ENCODE measurements at regions not wholly inside any gene's neighbourhood (a gene's known extent, or its start where the extent isn't known, plus 50 kb on each side); places are given as distances from the start of the nearest gene placed in this dataset.

DNA sequence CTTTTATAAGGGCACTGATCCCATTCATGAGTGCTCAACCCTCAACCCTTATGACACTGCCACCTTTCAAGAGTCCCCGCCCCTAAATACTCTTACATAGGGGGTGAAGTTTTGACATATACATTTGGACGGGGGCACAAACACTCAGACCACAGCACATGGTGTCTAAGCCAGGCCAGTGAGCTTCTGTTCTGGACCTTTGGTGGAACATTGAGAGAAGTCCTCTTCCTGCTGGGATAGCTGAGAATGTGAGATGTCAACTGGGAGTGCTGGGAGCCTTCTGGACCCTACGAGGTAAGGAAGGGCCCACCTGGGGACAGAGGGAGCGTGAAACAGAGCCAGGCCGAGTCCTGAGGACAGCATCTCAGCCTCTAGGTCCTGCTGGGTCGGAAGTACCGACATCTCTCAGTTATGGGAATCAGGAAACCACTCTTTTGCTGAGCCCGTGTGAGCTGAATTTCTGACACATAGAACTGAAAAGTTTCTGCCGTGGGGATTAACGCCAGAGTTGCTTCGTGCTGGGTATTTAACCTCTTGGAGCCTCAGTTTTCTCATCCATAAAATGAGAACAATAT, 114.9 kb downstream of the PDCL3 start:
- CTCF ChIA-PET: no interaction called here
- TF ChIP-seq LEF1 (IDR thresholded peaks at IDR 0.05; ENCODE audit: borderline replicate concordance) (no peak), HDGF (IDR thresholded peaks at IDR 0.05; ENCODE audit: borderline replicate concordance) (no peak), ZNF384 (IDR thresholded peaks at IDR 0.05) (no peak), ARNT (IDR thresholded peaks at IDR 0.05) (no peak), FOXK2 (IDR thresholded peaks at IDR 0.05) (no peak), BHLHE40 (IDR thresholded peaks at IDR 0.05; ENCODE audit: borderline replicate concordance) (no peak), FOXM1 (IDR thresholded peaks at IDR 0.05; ENCODE audit: borderline replicate concordance) (no peak), SUZ12 (IDR thresholded peaks at IDR 0.05) (no peak), L3MBTL2 (conservative IDR thresholded peaks at IDR 0.05) (no peak), CTBP1 (IDR thresholded peaks at IDR 0.05; ENCODE audit: borderline replicate concordance) (no peak), SP1 (IDR thresholded peaks at IDR 0.05) (no peak), ELF4 (IDR thresholded peaks at IDR 0.05) (no peak), NFRKB (IDR thresholded peaks at IDR 0.05) (no peak), TARDBP (IDR thresholded peaks at IDR 0.05) (no peak), FOXA1 (IDR thresholded peaks at IDR 0.05) (no peak)
- TF ChIP-seq, protein P1, sequence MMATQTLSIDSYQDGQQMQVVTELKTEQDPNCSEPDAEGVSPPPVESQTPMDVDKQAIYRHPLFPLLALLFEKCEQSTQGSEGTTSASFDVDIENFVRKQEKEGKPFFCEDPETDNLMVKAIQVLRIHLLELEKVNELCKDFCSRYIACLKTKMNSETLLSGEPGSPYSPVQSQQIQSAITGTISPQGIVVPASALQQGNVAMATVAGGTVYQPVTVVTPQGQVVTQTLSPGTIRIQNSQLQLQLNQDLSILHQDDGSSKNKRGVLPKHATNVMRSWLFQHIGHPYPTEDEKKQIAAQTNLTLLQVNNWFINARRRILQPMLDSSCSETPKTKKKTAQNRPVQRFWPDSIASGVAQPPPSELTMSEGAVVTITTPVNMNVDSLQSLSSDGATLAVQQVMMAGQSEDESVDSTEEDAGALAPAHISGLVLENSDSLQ (IDR thresholded peaks at IDR 0.05): no peak
- DNase-seq (ENCODE audit: extremely low spot score): no peak
- POLR2A ChIA-PET: no interaction called here

DNA sequence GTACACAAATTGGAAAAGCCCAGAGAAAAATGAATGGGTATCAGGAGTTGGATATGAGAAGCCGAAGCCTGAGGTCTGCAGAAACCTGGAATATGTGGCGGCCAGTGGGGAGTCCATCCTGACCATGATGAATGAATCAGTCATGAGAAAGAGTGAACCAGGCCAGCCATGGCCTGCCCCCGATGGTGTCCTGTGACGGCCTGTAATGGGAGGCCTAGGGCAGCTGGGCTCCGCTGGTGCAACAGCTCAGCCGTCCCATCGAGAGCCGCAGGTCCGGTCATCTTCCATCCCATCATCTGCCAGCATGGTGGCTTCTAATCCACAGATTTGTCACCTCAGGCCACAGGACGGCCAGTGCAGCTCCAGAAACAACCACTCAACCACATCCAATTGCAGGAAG, 116.4 kb downstream of the PDCL3 start:
- ChIA-PET CTCF (no interaction called here), POLR2A (no interaction called here)
- TF ChIP-seq SUZ12 (IDR thresholded peaks at IDR 0.05) (no peak), ZNF384 (IDR thresholded peaks at IDR 0.05) (no peak), CTBP1 (IDR thresholded peaks at IDR 0.05; ENCODE audit: borderline replicate concordance) (no peak), ARNT (IDR thresholded peaks at IDR 0.05) (no peak), L3MBTL2 (conservative IDR thresholded peaks at IDR 0.05) (no peak), LEF1 (IDR thresholded peaks at IDR 0.05; ENCODE audit: borderline replicate concordance) (no peak)
- no peak for DNase-seq (ENCODE audit: extremely low spot score)

DNA sequence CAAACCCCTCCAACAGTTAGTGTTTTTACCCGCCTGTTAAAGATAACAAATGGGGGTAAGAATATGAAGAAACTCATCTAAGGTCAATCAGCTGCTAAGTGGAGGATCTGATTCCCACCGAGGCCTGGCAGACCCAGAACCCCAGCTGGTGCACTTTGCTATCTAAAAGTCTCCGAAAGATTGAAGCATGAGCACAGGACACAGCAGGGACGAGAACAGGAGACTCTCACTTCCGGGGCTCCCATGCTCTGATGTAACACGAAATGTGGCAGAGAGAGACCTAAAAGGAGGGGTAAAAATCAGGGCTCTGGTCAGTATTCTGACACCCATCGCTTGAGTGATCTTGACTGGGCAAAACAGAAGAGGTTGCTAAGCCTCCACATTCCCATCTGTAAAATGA, 119.7 kb downstream of the PDCL3 start:
- DNase-seq (ENCODE audit: extremely low spot score): no peak
- POLR2A ChIA-PET: no interaction called here
- CTCF ChIA-PET: no interaction called here
- TF ChIP-seq, protein P1 (IDR thresholded peaks at IDR 0.05): no peak
- TF ChIP-seq SP1 (IDR thresholded peaks at IDR 0.05): no peak
- no peak for TF ChIP-seq FOXA1 (IDR thresholded peaks at IDR 0.05)
- no peak for TF ChIP-seq ELF4 (IDR thresholded peaks at IDR 0.05)
- no peak for TF ChIP-seq BHLHE40 (IDR thresholded peaks at IDR 0.05; ENCODE audit: borderline replicate concordance)
- TF ChIP-seq LEF1 (IDR thresholded peaks at IDR 0.05; ENCODE audit: borderline replicate concordance): no peak
- no peak for TF ChIP-seq CTBP1 (IDR thresholded peaks at IDR 0.05; ENCODE audit: borderline replicate concordance)
- TF ChIP-seq L3MBTL2 (conservative IDR thresholded peaks at IDR 0.05): no peak
- TF ChIP-seq ARNT (IDR thresholded peaks at IDR 0.05): no peak
- TF ChIP-seq ZNF384 (IDR thresholded peaks at IDR 0.05): no peak
- TF ChIP-seq FOXM1 (IDR thresholded peaks at IDR 0.05; ENCODE audit: borderline replicate concordance): no peak
- no peak for TF ChIP-seq TARDBP (IDR thresholded peaks at IDR 0.05)
- TF ChIP-seq FOXK2 (IDR thresholded peaks at IDR 0.05): no peak

DNA sequence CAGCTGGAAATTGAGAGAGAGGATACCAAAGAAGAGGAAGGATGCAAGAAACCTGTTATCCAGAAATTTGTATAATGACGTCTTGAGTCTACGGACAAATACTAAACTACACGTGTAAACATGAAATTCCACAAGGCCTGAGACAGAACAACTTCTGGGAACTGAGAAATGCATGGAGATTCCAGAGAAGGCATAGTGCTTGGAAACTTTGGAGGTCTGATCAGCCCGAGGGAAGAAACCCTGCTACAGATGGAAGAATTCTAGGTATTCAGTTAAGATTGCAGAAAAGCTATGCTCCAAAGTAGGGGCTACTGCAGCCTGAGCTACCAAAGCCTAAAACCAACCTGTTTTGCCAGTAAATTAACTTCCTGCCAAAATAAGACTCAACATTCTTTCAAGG, 120.4 kb downstream of the PDCL3 start:
- no peak for DNase-seq (ENCODE audit: extremely low spot score)
- POLR2A ChIA-PET: no interaction called here
- TF ChIP-seq FOXA1 (IDR thresholded peaks at IDR 0.05): no peak
- TF ChIP-seq CTBP1 (IDR thresholded peaks at IDR 0.05; ENCODE audit: borderline replicate concordance): no peak
- no peak for TF ChIP-seq TARDBP (IDR thresholded peaks at IDR 0.05)
- CTCF ChIA-PET: no interaction called here

DNA sequence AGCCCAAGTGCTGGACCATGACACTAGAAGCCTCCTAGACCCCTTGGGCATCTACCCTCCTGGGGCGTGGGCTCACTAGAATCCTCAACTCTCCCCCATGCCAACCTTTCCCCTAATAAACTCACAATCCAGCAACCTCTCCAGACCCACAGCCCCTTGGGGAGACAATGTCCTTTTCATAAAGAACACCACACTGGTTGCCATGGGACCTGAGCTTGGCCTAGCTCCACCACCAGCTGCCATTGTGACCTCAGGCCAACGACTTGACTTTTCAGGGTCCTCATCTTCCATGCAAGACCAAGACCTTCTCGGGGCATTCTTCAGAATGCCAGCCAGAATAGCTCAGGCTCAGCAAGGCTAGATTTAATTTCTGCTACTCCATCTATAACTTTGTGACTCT, 128.1 kb upstream of the NPAS2 start:
- TF ChIP-seq, protein P1 (IDR thresholded peaks at IDR 0.05): no peak
- TF ChIP-seq FOXA1 (IDR thresholded peaks at IDR 0.05): no peak
- TF ChIP-seq TARDBP (IDR thresholded peaks at IDR 0.05): no peak
- no peak for TF ChIP-seq BHLHE40 (IDR thresholded peaks at IDR 0.05; ENCODE audit: borderline replicate concordance)
- no peak for TF ChIP-seq NFRKB (IDR thresholded peaks at IDR 0.05)
- TF ChIP-seq FOXK2 (IDR thresholded peaks at IDR 0.05): no peak
- no peak for TF ChIP-seq LEF1 (IDR thresholded peaks at IDR 0.05; ENCODE audit: borderline replicate concordance)
- TF ChIP-seq ELF4 (IDR thresholded peaks at IDR 0.05): no peak
- no peak for TF ChIP-seq ZNF384 (IDR thresholded peaks at IDR 0.05)
- no peak for TF ChIP-seq SUZ12 (IDR thresholded peaks at IDR 0.05)
- TF ChIP-seq L3MBTL2 (conservative IDR thresholded peaks at IDR 0.05): no peak
- no peak for TF ChIP-seq FOXM1 (IDR thresholded peaks at IDR 0.05; ENCODE audit: borderline replicate concordance)
- TF ChIP-seq HDGF (IDR thresholded peaks at IDR 0.05; ENCODE audit: borderline replicate concordance): no peak
- TF ChIP-seq SP1 (IDR thresholded peaks at IDR 0.05): no peak
- DNase-seq (ENCODE audit: extremely low spot score): no peak
- CTCF ChIA-PET: interaction anchor here (0.6 kb wide), 1 partner anchor 40 kb away, joined by 3 read pairs; no protein-coding TSS in a partner anchor
- POLR2A ChIA-PET: no interaction called here

DNA sequence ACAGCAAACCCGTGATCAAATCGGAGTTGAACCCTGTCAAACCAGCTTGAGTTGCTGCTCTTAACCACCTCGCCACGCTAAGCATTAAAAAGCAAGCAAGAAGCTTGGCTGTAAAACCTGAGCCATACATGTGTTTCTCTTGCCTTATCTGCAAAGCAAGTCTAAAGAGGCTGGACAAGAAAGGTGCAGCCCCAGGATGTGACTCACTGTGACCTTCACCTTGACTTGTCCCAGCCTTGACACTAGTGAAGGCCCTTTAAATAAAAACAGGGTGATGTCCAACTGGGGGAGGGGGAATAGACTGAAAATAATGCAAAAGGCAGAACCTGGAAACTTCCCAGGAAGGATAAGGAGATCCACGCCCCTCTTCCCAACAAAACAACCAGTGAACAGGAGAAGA, 127.6 kb upstream of the NPAS2 start:
- POLR2A ChIA-PET: no interaction called here
- CTCF ChIA-PET: interaction anchor here (0.6 kb wide), 1 partner anchor 40 kb away, joined by 3 read pairs; no protein-coding TSS in a partner anchor
- DNase-seq (ENCODE audit: extremely low spot score): no peak
- TF ChIP-seq FOXM1 (IDR thresholded peaks at IDR 0.05; ENCODE audit: borderline replicate concordance) (no peak), LEF1 (IDR thresholded peaks at IDR 0.05; ENCODE audit: borderline replicate concordance) (no peak), BHLHE40 (IDR thresholded peaks at IDR 0.05; ENCODE audit: borderline replicate concordance) (no peak), CTBP1 (IDR thresholded peaks at IDR 0.05; ENCODE audit: borderline replicate concordance) (no peak), NFRKB (IDR thresholded peaks at IDR 0.05) (no peak), HDGF (IDR thresholded peaks at IDR 0.05; ENCODE audit: borderline replicate concordance) (no peak), ARNT (IDR thresholded peaks at IDR 0.05) (no peak), FOXA1 (IDR thresholded peaks at IDR 0.05) (no peak), ZNF384 (IDR thresholded peaks at IDR 0.05) (no peak), SP1 (IDR thresholded peaks at IDR 0.05) (no peak), FOXK2 (IDR thresholded peaks at IDR 0.05) (no peak), L3MBTL2 (conservative IDR thresholded peaks at IDR 0.05) (no peak), ELF4 (IDR thresholded peaks at IDR 0.05) (no peak), TARDBP (IDR thresholded peaks at IDR 0.05) (no peak), SUZ12 (IDR thresholded peaks at IDR 0.05) (no peak)
- TF ChIP-seq, protein P1 (IDR thresholded peaks at IDR 0.05): no peak
